Hematopoietic multipotent progenitor cell treated with erythropoietin and hydrocortisone succinate and interleukin-3 and kit ligand, for 4 days (in vitro differentiated cells): ENCODE measurements at regions not wholly inside any gene's neighbourhood (a gene's known extent, or its start where the extent isn't known, plus 50 kb on each side); places are given as distances from the start of the nearest gene placed in this dataset.
"Not testable (repeated sequence)": the region's sequence is repeated elsewhere in the genome, so short reads cannot be mapped to it uniquely, and the experiment has no call there.

Experiments used
- DNase-seq: peaks from one replicate; pipeline ENCODE4 v3.0.0-alpha.2; 2015

DNA sequence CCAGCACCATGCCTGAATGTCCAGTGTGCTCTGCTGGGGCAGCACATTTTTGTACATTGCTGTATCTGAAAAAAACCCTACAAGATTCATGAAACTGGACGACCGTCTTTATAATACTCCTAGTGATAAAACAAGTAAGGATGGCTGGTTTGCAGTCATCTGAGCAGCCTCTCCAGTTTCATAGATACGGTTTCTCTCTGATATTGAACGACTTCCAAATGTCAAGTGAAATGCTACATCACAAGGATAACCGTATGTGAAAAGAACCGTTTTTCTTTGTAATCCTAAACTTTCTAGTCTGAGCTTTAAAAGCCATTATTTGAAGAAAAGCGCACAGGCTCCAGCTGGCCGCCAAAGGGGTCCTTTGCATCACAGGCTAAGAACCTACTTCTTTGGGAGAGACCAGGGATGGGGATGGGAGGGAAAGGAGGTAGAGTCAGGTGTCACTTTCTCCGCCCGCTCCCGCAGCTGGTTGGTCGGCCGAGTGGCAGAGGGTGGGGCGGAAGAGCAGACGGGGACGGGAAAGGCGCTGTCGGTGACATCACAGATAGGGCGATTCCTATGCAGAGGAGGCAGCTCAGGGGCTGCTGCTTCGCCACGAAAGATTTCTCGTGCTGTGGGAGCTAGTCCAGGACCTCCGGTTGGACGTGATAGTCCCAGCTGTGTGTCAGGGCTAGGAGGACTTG is 180.4 kb upstream of the NOTCH2NLA start:
- DNase-seq: peak; percentile 21

DNA sequence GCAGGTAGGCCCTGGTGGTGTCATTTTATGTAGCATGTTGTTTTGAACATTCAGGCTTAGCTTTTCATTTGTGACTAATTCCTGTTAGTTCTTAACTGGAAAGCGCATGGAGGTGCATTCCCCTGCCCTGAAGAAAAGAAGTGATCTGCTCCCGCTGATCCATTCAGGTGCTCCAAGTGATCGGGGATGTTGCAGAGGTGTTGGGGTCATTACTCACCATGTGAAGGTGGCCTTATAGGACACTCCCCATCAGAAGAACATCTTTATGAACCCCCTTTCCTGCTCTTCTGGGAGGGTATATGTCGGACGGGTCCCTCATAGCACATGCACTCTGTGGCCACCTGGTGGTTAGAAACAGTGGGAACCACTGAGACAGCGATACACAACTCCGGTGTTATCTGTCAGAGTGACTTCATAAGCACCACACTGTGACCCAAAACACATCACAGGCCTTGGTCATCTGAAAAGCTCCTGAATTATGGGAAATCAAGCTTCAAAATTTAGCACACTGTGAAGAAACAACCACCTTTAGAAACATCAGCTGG is 172.5 kb upstream of the NOTCH2NLA start:
- DNase-seq: peak; percentile 37

DNA sequence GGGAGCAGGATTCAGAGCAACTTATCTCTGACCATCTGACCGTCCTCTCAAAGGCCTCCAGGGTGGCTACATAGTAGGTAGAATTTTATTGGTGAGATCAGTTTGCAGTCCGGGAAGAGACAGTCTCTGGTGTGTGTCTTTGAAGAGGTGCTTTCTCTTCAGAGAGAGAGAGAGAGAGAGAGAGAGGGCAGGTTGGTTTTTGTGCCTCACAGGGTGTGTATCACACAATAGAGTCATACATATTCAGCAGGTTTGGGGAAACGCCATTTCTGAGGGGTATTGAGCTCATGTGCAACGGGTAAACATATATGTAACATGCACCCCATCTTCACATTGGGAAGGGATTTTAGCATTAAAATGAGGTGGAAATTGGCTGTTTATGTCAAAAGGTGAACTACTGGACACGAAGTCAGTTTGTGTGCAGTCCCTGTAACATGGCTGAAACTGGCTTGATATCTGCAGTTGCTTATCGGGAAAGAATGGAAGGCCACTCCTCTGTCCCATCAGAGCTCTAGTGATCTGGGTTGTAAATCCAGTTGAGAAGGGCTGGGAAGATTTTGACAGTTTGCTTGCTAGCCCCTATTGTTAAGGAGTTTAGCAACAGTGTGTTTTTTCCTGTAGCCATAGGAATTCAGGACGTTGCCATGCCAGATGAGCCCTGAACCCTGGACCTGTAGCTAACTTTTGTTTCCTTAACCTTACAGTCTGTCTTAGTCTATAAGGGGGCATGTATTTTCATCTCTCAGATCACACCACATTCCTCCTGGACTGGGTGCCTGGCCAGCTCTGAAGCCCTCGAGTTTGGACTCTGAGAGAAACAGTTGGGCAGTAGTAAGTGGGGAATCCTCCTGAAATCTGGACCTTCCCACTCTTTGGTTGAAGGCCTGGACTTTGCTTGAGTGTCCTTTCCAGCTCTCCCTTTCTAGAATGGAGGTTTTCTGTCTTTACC is 171.6 kb upstream of the NOTCH2NLA start:
- DNase-seq: not testable (repeated sequence)

DNA sequence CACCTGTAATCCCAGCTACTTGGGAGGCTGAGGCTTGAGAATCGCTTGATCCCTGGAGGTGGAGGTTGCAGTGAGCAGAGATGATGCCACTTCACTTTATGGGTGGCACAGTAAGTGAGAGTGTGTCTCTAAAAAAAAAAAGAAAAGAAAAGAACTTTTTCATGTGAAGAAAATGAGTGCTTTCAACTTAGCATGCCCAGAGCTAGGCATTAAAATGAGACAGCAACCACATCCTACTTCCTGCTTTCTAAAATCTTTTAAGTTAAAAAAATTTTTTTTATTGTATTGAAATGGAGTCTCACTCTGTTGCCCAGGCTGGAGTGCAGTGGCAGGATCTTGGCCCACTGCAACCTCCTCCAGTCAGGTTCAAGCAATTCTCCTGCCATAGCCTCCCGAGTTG is 170.4 kb upstream of the NOTCH2NLA start:
- DNase-seq: not testable (repeated sequence)

DNA sequence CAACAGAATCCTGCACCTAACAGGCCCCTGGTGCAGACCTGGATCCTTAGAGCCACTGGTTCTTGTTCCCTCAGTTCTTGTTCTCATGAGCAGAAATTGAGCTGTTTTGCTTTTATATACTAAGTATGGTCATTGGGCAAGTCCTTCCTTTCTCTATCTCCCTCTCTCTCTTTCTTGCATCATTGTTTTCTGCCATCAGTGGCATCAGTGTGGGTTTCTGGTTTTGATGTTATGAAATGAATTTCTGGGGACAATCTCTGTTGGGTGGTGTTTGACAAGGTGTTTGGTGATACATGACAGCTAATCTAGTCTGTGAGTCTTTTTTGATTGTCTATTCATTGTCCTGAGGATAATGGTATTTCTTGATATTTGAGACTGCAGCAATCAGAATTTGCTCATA is 168.0 kb upstream of the NOTCH2NLA start:
- peak; percentile 20 for DNase-seq

DNA sequence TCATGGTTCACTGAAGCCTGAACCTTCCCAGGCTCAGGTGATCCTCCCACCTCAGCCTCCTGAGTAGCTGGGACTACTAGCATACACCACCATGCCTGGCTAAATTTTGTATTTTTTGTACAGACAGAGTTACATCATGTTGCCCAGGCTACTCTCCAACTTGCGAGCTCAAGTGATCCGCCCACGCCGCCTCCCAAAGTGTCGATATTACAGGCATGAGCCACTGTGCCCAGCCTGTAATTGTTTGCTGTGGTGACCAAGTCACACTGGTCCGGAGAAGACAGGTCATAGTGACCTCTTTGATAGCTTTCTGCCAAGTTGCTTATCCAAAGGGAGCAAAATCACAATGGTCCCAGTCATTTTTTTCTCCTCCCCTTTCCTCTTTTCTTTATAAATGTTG is 167.4 kb upstream of the NOTCH2NLA start:
- DNase-seq: not testable (repeated sequence)

DNA sequence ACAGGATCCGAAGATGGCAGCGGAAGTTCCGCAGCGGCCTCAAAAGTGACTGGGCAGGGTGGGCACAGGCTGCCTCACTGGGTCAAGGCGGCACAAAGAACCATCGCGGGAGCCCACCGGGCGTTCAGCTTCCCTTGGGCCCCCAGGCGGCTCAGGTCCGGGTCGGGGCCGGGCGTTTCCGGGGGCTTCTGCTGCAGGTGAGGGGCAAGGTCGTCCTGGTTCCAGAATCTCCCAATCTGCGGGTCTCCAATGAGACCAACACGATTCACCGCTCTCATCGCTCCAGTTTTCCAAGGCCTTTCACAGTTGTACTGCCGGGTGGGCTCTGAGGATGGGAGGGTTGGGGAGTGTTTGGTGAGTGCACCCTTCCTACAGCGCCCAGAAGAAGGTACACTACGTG is 165.0 kb upstream of the NOTCH2NLA start:
- DNase-seq: not testable (repeated sequence)

DNA sequence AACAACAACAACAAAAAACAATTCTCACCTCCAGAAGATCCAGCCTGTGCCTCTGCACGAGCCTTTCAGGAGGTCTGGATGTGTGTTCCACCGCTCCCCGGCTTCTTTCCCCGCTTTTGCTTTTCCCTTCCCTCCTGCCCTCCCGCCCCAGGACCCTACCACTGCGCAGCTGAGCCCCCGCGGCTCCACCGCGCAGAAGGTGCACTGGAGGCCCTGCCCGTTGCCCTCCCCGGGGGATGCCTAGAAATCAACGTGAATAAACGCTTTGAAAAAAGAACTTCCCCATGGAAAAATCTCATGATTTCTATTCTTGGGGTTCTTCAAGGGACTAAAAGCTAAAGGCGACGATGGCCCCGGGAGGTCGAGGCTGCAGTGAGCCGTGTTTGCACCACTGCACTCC is 164.3 kb upstream of the NOTCH2NLA start:
- DNase-seq: not testable (repeated sequence)

DNA sequence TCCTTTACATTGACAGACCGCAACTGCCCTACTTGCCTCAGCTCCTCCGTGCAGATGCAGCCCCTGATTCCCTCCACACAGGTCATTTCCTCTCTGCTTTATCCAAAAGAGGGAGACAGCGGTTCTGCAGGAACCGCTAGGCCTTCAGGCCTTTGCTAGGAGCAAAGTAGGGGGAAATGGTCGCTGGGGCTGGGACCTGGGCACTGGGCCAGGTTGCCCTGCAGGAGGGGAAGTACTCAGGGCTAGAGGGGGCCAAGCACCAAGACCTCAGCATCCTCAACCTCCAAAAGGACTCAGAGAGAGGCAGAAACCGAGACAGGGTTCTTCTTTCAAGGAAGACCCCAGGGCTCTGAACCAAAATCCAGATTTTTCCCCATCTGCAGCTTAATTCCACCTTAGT is 160.4 kb upstream of the NOTCH2NLA start:
- DNase-seq: peak; percentile 43

DNA sequence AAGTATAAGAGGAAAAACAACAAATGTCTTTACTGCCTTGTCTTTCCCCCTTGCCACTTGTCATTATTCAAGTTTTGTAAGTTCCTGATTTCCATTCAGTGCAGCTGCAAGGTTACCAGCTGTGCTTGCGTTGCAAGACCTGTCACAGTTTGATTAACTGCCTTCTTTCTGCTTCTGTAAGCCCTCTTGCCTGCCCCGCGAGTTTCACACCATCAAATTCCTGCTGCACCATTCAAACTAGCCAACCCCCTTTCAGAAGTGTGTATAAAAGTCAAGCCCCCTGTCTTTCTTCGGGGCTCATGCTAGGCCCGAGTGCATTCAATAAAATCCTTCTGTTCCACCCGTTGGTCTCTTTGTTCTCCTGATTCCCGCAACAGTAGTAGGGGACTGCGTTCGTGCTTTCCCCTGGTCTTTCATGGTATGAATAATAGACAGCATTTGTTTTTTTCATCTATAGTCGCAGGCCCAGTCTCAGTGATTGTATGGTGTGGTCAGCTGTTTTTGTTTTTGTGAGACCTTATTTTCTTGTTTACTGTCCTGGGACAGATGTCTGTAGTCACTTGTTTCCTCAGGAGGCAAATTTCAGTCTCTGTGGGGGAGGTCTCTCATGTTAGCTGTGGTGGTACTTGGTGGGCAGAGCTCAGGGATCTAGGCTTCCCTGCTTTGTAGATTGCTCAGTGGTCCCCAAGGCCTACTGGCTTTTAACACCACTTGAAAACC is 159.1 kb upstream of the NOTCH2NLA start:
- peak; percentile 51 for DNase-seq

DNA sequence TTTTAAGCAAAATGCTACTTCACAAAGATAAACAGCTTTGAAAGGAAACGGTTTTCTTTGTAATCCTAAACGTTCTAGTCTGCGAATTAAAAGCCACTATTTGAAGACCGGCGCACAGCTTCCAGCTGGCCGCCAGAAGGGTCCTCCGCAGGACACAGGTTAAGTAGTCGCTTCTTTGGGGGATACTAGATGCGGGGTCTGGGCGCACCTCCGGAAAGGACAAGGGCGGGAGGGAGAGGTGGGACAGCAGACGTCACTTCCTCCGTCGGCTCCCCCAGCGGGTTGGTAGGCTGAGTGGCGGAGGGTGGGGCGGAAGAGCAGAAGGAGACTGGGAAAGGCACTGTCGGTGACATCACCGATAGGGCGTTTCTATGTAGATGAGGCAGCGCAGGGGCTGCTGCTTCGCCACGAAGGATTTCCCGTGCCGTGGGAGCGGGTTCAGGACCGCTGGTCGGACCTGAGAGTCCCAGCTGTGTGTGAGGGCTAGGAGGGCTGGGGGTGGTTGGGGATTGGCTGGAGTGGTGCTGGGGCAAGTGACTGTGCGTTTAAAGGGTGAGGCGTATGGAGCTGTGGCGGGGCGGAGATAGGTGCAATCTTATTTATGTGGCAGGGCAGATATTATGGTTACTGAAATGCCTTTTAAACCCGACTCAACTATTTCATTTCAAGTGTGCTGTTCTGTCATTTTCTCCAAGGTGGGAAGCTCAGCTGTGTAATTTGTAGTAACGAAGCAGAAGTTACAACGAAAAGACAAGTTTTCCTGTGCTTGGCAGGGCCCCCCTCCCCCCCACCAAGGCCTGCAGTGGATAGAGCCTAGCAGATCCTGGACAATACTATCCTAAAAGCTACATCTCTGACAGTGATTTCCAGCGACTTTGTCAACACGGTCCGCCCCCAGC is 158.3 kb upstream of the NOTCH2NLA start:
- DNase-seq: peak; percentile 98

DNA sequence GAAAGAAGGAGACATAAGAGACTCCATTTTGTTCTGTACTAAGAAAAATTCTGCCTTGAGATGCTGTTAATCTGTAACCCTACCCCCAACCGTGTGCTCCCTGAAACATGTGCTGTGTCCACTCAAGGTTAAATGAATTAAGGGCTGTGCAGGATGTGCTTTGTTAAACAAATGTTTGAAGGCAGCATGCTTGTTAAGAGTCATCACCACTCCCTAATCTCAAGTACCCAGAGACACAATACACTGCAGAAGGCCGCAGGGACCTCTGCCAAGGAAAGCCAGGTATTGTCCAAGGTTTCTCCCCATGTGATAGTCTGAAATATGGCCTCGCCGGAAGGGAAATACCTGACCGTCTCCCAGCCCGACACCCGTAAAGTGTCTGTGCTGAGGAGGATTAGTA is 152.4 kb upstream of the NOTCH2NLA start:
- DNase-seq: not testable (repeated sequence)

DNA sequence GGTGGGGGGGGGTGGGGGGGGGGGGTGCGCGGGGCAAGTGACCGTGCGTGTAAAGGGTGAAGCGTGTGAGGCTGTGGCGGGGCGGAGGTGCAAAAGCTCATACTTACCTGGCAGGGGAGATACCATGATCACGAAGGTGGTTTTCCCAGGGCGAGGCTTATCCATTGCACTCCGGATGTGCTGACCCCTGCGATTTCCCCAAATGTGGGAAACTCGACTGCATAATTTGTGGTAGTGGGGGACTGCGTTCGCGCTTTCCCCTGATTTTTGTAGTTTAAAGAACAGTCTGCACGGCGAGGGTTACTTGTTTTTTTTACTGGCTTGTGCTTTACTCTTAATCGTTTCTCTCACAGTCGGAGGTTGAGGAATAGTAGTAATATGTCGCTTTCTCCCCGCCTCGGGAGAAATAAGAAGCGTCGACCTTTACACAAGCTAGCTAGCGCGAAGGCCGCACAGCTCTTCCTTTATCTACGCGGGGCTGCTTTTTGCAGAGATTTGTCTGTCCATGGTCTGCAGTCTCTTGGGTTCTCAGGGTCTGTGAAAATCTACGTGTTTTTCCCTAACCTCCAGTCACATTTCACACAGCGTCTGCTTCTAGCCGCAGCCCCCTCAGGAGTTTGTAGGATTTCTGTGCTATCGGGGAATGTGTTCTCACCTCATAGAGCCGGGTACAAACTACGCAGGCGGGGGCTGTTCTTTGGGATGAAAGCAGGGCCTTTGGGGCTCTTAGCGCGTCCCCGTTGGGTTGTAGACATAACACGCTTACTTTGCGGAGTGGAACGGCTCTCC is 148.1 kb upstream of the NOTCH2NLA start:
- DNase-seq: peak; percentile 99

DNA sequence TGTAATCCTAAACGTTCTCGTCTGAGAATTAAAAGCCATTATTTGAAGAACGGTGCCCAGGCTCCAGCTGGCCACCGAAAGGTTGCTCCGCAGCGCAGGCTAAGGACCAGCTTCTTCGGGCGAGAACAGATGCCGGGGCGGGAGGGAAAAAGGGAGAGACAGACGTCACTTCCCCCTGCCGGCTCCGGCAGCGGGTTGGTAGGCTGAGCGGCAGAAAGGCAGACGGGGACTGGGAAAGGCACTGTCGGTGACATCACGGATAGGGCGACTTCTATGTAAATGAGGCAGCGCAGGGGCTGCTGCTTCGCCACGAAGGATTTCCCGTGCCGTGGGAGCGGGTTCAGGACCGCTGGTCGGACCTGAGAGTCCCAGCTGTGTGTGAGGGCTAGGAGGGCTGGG is 147.5 kb upstream of the NOTCH2NLA start:
- peak; percentile 88 for DNase-seq

DNA sequence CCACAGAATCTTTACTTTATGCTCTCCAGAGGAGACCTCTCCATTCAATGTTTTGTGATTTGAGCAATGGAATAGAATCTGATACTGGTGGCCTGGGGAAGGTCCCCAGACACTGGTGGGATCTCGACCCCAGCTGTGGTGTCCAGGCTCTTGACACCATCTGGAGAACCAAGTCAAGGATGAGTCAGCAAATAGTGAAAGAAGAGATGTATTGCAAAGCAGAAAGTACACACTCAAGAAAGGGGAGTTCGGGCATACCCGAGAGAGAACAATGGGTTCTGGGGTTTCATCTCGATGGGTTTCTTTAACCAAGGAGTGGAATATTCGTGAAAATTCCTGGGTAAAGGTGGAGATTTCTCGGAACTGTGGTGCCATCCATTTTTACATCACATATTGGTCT is 146.3 kb upstream of the NOTCH2NLA start:
- DNase-seq: not testable (repeated sequence)

DNA sequence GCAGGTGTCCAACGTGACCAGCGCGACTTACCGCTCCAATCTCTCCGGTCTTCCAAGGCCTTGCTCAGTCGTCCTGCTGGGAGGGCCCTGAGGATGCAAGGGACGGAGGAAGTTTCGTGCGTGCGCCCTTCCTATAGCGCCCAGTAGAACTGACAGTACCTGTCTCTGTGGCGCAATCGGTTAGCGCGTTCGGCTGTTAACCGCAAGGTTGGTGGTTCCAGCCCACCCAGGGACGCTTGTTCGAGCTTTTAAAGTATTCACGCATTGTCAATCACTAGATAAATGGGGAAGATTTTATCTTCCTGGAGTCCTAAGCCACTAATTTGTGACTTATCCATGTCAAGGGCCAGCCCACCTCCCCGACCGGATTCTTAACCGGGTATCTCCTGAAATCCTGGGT is 141.1 kb upstream of the NOTCH2NLA start:
- DNase-seq: peak; percentile 37

DNA sequence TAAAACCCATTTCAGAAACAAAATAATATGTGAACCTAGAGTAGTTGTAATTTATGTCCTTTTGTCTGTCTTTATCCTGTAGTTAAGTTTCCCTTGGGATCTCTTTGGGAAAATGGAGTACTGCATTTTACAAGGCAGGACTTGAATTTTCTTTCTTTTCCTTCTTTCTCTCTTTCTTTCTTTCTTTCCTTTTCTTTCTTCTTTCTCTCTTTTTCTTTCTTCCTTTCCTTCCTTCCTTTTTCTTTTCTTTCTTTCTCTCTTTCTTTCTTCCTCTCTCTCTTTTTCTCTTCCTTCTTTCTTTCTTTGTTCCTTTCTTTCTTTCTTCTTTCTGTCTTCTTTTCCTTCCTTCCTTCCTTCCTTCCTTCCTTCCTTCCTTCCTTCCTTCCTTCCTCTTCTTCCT is 126.6 kb upstream of the NOTCH2NLA start:
- not testable (repeated sequence) for DNase-seq

DNA sequence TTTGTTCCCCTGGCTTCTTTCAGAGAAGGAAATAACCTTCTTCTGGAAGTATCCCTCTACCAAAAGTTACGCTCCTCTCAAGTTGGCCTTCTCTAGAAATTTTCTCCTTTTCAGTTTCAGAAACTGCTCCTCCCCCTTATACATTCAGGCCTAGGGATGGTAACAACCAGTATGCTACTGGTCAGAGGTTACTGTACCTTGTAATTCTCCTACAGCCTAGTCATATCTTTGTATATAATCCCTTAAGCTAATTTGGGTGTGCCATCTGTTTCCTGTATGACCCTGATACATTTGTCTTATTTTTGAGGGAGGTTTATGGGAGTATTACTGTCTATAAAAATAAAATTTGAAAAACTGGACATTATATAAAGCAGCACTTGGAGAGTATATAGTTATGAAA is 98.0 kb upstream of the NOTCH2NLA start:
- not testable (repeated sequence) for DNase-seq

DNA sequence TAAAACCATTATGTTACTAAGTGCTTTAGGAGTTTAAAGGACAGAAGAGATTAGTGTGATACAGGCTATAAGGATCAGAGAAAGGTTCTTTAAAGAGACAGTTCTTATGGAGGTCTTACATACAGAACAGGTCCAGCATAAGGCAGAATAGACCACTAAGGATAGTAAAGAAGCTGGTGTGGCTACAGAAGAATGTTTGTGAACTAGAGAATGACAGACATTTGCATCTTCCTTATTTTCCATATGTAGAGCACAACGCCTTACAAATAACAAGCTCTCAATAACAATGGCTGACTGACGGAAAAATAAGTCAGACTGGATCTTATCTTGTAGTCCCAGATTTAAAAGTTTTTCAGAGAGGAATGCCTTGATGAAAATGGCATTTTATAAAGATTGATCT is 95.6 kb upstream of the NOTCH2NLA start:
- not testable (repeated sequence) for DNase-seq

DNA sequence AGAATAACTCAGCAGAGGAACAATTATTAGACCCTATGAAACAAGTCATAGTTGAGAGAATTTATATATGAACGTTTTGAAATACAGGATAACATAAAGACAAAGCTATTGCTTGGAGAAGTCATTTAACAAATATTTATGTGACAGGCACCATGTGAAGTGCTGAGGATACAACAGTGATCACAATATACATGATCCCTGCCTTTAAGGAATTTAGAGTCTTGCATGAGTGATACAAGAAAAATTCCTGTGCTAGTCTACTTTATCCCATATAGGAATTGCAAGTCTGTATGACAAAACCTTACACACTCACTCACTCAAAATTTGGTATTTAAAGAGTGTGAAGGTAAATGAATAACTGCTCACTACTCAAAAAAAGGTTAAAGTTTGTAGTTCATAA is 94.5 kb upstream of the NOTCH2NLA start:
- DNase-seq: not testable (repeated sequence)

DNA sequence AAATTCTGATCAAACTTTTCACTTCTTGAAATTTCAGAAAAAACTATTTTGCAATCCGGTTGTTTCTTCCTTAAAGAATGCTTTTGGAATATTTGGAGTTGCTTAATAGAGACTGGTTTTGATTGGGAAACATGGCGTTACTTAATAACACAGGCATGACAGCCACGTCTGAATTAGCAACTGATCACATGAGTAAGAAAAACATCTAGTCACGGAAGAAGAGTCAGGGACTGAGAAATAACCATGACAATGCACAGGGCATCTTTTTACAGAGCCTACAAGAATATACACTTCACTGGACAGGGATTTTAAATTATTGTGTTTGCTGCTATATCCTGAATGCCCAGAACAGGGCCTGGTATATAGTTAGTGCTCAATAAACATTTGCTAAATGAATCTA is 94.1 kb upstream of the NOTCH2NLA start:
- DNase-seq: not testable (repeated sequence)
